ENCODE measurements at regions not wholly inside any gene's neighbourhood (a gene's known extent, or its start where the extent isn't known, plus 50 kb on each side); places are given as distances from the start of the nearest gene placed in this dataset.

- no peak for TF ChIP-seq POLR2AphosphoS5 (IDR thresholded peaks at IDR 0.05; ENCODE audit: borderline replicate concordance, low read depth, low read length)
- no peak for TF ChIP-seq EZH2 (IDR thresholded peaks at IDR 0.05)
Measured at GRCh38 chr15:81432179-81432578, 58.2 kb upstream of the TMC3 start.

All from SK-N-MC (cell line).